ENCODE measurements at regions not wholly inside any gene's neighbourhood (a gene's known extent, or its start where the extent isn't known, plus 50 kb on each side); places are given as distances from the start of the nearest gene placed in this dataset.

GRCh38 chr9:106449336-106449927, 413.5 kb upstream of the ZNF462 start:
- peaks cover 4% of the 10 kb centered on the region for H3K27me3 Mint-ChIP-seq (ENCODE audit: insufficient read depth, unreplicated experiment)
- no peaks in the 10 kb centered on the region for H3K36me3 Mint-ChIP-seq (ENCODE audit: insufficient read depth, unreplicated experiment)
- Histone ChIP-seq H3K9me3 (no peaks in the 10 kb centered on the region), H3K4me3 (ENCODE audit: low read depth, low read length) (no peak overlapping the region), H3K4me1 (no peaks in the 10 kb centered on the region), H3K36me3 (ENCODE audit: control insufficient read depth, insufficient read depth, low read length) (no peaks in the 10 kb centered on the region), H3K27me3 (replicated peaks; ENCODE audit: control insufficient read depth, insufficient read depth, low read length) (no peaks in the 10 kb centered on the region)
- no peaks in the 10 kb centered on the region for H3K4me1 Mint-ChIP-seq (ENCODE audit: low read depth, unreplicated experiment)
- BruUV-seq (replicated peaks) = no TSS peak
- ChIA-PET CTCF (no interaction called here), POLR2A (no interaction called here)
- H3K9me3 Mint-ChIP-seq (ENCODE audit: unreplicated experiment) = no peaks in the 10 kb centered on the region
- no peak overlapping the region for H3K4me3 Mint-ChIP-seq (ENCODE audit: unreplicated experiment)
- TF ChIP-seq CTCF (IDR thresholded peaks at IDR 0.05; ENCODE audit: insufficient read depth in 1 of 2, low read depth in 1 of 2, low read length in 1 of 2, severe bottlenecking in 1 of 2, unreplicated experiment in 1 of 2) = no peak
- no peak overlapping the region for H3K27ac Mint-ChIP-seq (ENCODE audit: unreplicated experiment)
- DNase-seq = no peak
- intact Hi-C loops (cut with micrococcal nuclease; ENCODE audit: unreplicated experiment) = no loop called here

GRCh38 chr9:106450549-106450948, 412.4 kb upstream of the ZNF462 start:
- Mint-ChIP-seq H3K27me3 (ENCODE audit: insufficient read depth, unreplicated experiment) (peaks cover 4% of the 10 kb centered on the region), H3K27ac (ENCODE audit: unreplicated experiment) (no peak overlapping the region), H3K36me3 (ENCODE audit: insufficient read depth, unreplicated experiment) (no peaks in the 10 kb centered on the region), H3K4me1 (ENCODE audit: low read depth, unreplicated experiment) (no peaks in the 10 kb centered on the region), H3K4me3 (ENCODE audit: unreplicated experiment) (no peak overlapping the region), H3K9me3 (ENCODE audit: unreplicated experiment) (no peaks in the 10 kb centered on the region)
- no peaks in the 10 kb centered on the region for H3K4me1 ChIP-seq
- POLR2A ChIA-PET = no interaction called here
- no peak for TF ChIP-seq CTCF (IDR thresholded peaks at IDR 0.05; ENCODE audit: insufficient read depth in 1 of 2, low read depth in 1 of 2, low read length in 1 of 2, severe bottlenecking in 1 of 2, unreplicated experiment in 1 of 2)
- H3K27me3 ChIP-seq (replicated peaks; ENCODE audit: control insufficient read depth, insufficient read depth, low read length) = no peaks in the 10 kb centered on the region
- no peaks in the 10 kb centered on the region for H3K36me3 ChIP-seq (ENCODE audit: control insufficient read depth, insufficient read depth, low read length)
- no peak overlapping the region for H3K4me3 ChIP-seq (ENCODE audit: low read depth, low read length)
- intact Hi-C loops (cut with micrococcal nuclease; ENCODE audit: unreplicated experiment) = no loop called here
- no TSS peak for BruUV-seq (replicated peaks)
- H3K9me3 ChIP-seq = no peaks in the 10 kb centered on the region
- CTCF ChIA-PET = no interaction called here
- no peak for DNase-seq

- POLR2A ChIA-PET = no interaction called here
- no peak for DNase-seq
Observed at GRCh38 chr9:106451223-106451622, 411.7 kb upstream of the ZNF462 start.

More at GRCh38 chr9:106451223-106451622, 411.7 kb upstream of the ZNF462 start:
- no peaks in the 10 kb centered on the region for H3K36me3 ChIP-seq (ENCODE audit: control insufficient read depth, insufficient read depth, low read length)
- CTCF ChIA-PET = no interaction called here
- H3K4me3 ChIP-seq (ENCODE audit: low read depth, low read length) = no peak overlapping the region
- no peaks in the 10 kb centered on the region for H3K9me3 Mint-ChIP-seq (ENCODE audit: unreplicated experiment)
- H3K4me1 ChIP-seq = no peaks in the 10 kb centered on the region
- no peak for TF ChIP-seq CTCF (IDR thresholded peaks at IDR 0.05; ENCODE audit: insufficient read depth in 1 of 2, low read depth in 1 of 2, low read length in 1 of 2, severe bottlenecking in 1 of 2, unreplicated experiment in 1 of 2)
- H3K9me3 ChIP-seq = no peaks in the 10 kb centered on the region
- no peak overlapping the region for H3K4me3 Mint-ChIP-seq (ENCODE audit: unreplicated experiment)
- no peaks in the 10 kb centered on the region for H3K27me3 ChIP-seq (replicated peaks; ENCODE audit: control insufficient read depth, insufficient read depth, low read length)
- no TSS peak for BruUV-seq (replicated peaks)
- intact Hi-C loops (cut with micrococcal nuclease; ENCODE audit: unreplicated experiment) = no loop called here
- H3K36me3 Mint-ChIP-seq (ENCODE audit: insufficient read depth, unreplicated experiment) = no peaks in the 10 kb centered on the region
- H3K4me1 Mint-ChIP-seq (ENCODE audit: low read depth, unreplicated experiment) = no peaks in the 10 kb centered on the region
- peaks cover 4% of the 10 kb centered on the region for H3K27me3 Mint-ChIP-seq (ENCODE audit: insufficient read depth, unreplicated experiment)
- H3K27ac Mint-ChIP-seq (ENCODE audit: unreplicated experiment) = no peak overlapping the region
